Muscle layer of colon (tissue), 2 donors: ENCODE measurements at regions not wholly inside any gene's neighbourhood (a gene's known extent, or its start where the extent isn't known, plus 50 kb on each side); places are given as distances from the start of the nearest gene placed in this dataset.

Source experiments
- H3K27ac ChIP-seq: one replicate; pipeline ENCODE4 v1.7.0; 2013; ENCODE audit warnings: low read depth, mild to moderate bottlenecking, low read length, moderate library complexity
- H3K27me3 ChIP-seq, 2 donors: one replicate each; pipeline ENCODE4 v1.7.0; 2013; ENCODE audit warnings: low read length in 2 of 2, mild to moderate bottlenecking in 2 of 2; ENCODE audit not compliant: insufficient read depth in 2 of 2, control insufficient read depth in 1 of 2
- H3K36me3 ChIP-seq: one replicate; pipeline ENCODE4 v1.7.0; 2013; ENCODE audit warnings: mild to moderate bottlenecking, low read length; ENCODE audit not compliant: insufficient read depth
- H3K4me1 ChIP-seq: one replicate; pipeline ENCODE4 v1.7.0; 2013; ENCODE audit warnings: mild to moderate bottlenecking, low read length; ENCODE audit not compliant: insufficient read depth
- H3K4me3 ChIP-seq, 2 donors: one replicate each; pipeline ENCODE4 v1.7.0; 2013; ENCODE audit warnings: low read length in 2 of 2, low read depth in 1 of 2, mild to moderate bottlenecking in 1 of 2, moderate library complexity in 1 of 2
- H3K9ac ChIP-seq: one replicate; pipeline ENCODE4 v1.7.0; 2013; ENCODE audit warnings: low read length
- H3K9me3 ChIP-seq: one replicate; pipeline ENCODE4 v1.7.0; 2013; ENCODE audit warnings: mild to moderate bottlenecking, low read length
- donor health status: abdominal sarcoma.
- donor health status: Adenocarcinoma of cecum.

GRCh38 chr13:105031306-105031705, 1504.2 kb downstream of the EFNB2 start:
- H3K27ac ChIP-seq = no peak overlapping the region
- H3K27me3 ChIP-seq = no peaks in the 10 kb centered on the region
- H3K36me3 ChIP-seq = no peaks in the 10 kb centered on the region
- no peaks in the 10 kb centered on the region for H3K4me1 ChIP-seq
- H3K9me3 ChIP-seq = no peaks in the 10 kb centered on the region
- H3K4me3 ChIP-seq = no peak overlapping the region
- H3K9ac ChIP-seq = no peak overlapping the region

- H3K27ac ChIP-seq = no peak overlapping the region
- no peaks in the 10 kb centered on the region for H3K9me3 ChIP-seq
- no peaks in the 10 kb centered on the region for H3K4me1 ChIP-seq
- H3K4me3 ChIP-seq = no peak overlapping the region
- H3K27me3 ChIP-seq = no peaks in the 10 kb centered on the region
- no peak overlapping the region for H3K9ac ChIP-seq
- H3K36me3 ChIP-seq = no peaks in the 10 kb centered on the region
Observed at GRCh38 chr13:105030851-105031250, 1504.6 kb downstream of the EFNB2 start.

- no peaks in the 10 kb centered on the region for H3K36me3 ChIP-seq
- H3K9me3 ChIP-seq = no peaks in the 10 kb centered on the region
- H3K27ac ChIP-seq = no peak overlapping the region
- H3K9ac ChIP-seq = no peak overlapping the region
- no peak overlapping the region for H3K4me3 ChIP-seq
- no peaks in the 10 kb centered on the region for H3K27me3 ChIP-seq
- no peaks in the 10 kb centered on the region for H3K4me1 ChIP-seq
Observed at GRCh38 chr13:105019073-105019472, 1516.4 kb downstream of the EFNB2 start.

GRCh38 chr13:105016266-105016665, 1519.2 kb downstream of the EFNB2 start:
- Histone ChIP-seq H3K27me3 (no peaks in the 10 kb centered on the region), H3K27ac (no peak overlapping the region), H3K36me3 (no peaks in the 10 kb centered on the region), H3K4me3 (no peak overlapping the region), H3K9me3 (no peaks in the 10 kb centered on the region), H3K4me1 (no peaks in the 10 kb centered on the region), H3K9ac (no peak overlapping the region)

GRCh38 chr13:105008604-105009003, 1526.9 kb downstream of the EFNB2 start:
- Histone ChIP-seq H3K27me3 (no peaks in the 10 kb centered on the region), H3K9me3 (no peaks in the 10 kb centered on the region)

GRCh38 chr13:105007166-105007808, 1528.2 kb downstream of the EFNB2 start:
- Histone ChIP-seq H3K9me3 (no peaks in the 10 kb centered on the region), H3K9ac (no peak overlapping the region), H3K36me3 (no peaks in the 10 kb centered on the region), H3K4me1 (no peaks in the 10 kb centered on the region), H3K4me3 (no peak overlapping the region), H3K27me3 (no peaks in the 10 kb centered on the region), H3K27ac (no peak overlapping the region)

More at GRCh38 chr13:105008604-105009003, 1526.9 kb downstream of the EFNB2 start:
- Histone ChIP-seq H3K4me1 (no peaks in the 10 kb centered on the region), H3K27ac (no peak overlapping the region), H3K9ac (no peak overlapping the region), H3K4me3 (no peak overlapping the region), H3K36me3 (no peaks in the 10 kb centered on the region)

- Histone ChIP-seq H3K9me3 (no peaks in the 10 kb centered on the region), H3K27me3 (no peaks in the 10 kb centered on the region), H3K4me3 (no peak overlapping the region), H3K36me3 (no peaks in the 10 kb centered on the region), H3K27ac (no peak overlapping the region), H3K9ac (no peak overlapping the region), H3K4me1 (no peaks in the 10 kb centered on the region)
Observed at GRCh38 chr13:104996022-104996421, 1539.4 kb downstream of the EFNB2 start.

GRCh38 chr13:104993708-104994107, 1541.8 kb downstream of the EFNB2 start:
- H3K4me3 ChIP-seq = no peak overlapping the region
- H3K4me1 ChIP-seq = no peaks in the 10 kb centered on the region
- no peak overlapping the region for H3K9ac ChIP-seq
- no peaks in the 10 kb centered on the region for H3K36me3 ChIP-seq
- no peaks in the 10 kb centered on the region for H3K27me3 ChIP-seq
- no peaks in the 10 kb centered on the region for H3K9me3 ChIP-seq
- no peak overlapping the region for H3K27ac ChIP-seq

GRCh38 chr13:104987621-104988020, 1547.8 kb downstream of the EFNB2 start:
- Histone ChIP-seq H3K9me3 (no peaks in the 10 kb centered on the region), H3K4me1 (peaks cover 13% of the 10 kb centered on the region), H3K27me3 (no peaks in the 10 kb centered on the region), H3K36me3 (no peaks in the 10 kb centered on the region), H3K4me3 (no peak overlapping the region), H3K27ac (no peak overlapping the region), H3K9ac (no peak overlapping the region)

GRCh38 chr13:104984296-104984818, 1551.1 kb downstream of the EFNB2 start:
- no peaks in the 10 kb centered on the region for H3K27me3 ChIP-seq
- H3K27ac ChIP-seq = no peak overlapping the region
- no peak overlapping the region for H3K9ac ChIP-seq
- no peaks in the 10 kb centered on the region for H3K36me3 ChIP-seq
- H3K4me1 ChIP-seq = peaks cover 13% of the 10 kb centered on the region
- H3K9me3 ChIP-seq = no peaks in the 10 kb centered on the region
- no peak overlapping the region for H3K4me3 ChIP-seq

GRCh38 chr13:104983601-104984000, 1551.9 kb downstream of the EFNB2 start:
- Histone ChIP-seq H3K27ac (no peak overlapping the region), H3K4me3 (no peak overlapping the region), H3K4me1 (peaks cover 13% of the 10 kb centered on the region), H3K9me3 (no peaks in the 10 kb centered on the region), H3K27me3 (no peaks in the 10 kb centered on the region), H3K36me3 (no peaks in the 10 kb centered on the region), H3K9ac (no peak overlapping the region)

- Histone ChIP-seq H3K27me3 (no peaks in the 10 kb centered on the region), H3K4me1 (peaks cover 13% of the 10 kb centered on the region), H3K9ac (no peak overlapping the region), H3K4me3 (no peak overlapping the region), H3K9me3 (no peaks in the 10 kb centered on the region), H3K36me3 (no peaks in the 10 kb centered on the region), H3K27ac (no peak overlapping the region)
Observed at GRCh38 chr13:104980586-104980985, 1554.9 kb downstream of the EFNB2 start.
